Loucy (cell line): ENCODE measurements at regions not wholly inside any gene's neighbourhood (a gene's known extent, or its start where the extent isn't known, plus 50 kb on each side); places are given as distances from the start of the nearest gene placed in this dataset.

Experiments
- H2AFZ ChIP-seq: fragments of 200-600 bp; sonication (generic); 2 replicates; pipeline ENCODE4 v1.6.0; 2016; ENCODE audit warnings: antibody characterized with exemption, mild to moderate bottlenecking, low read length, moderate library complexity
- H3F3A ChIP-seq: fragments of 200-600 bp; 2 replicates; pipeline ENCODE4 v1.6.0; 2016; ENCODE audit warnings: antibody characterized with exemption, low read depth, mild to moderate bottlenecking
- H3K27me3 ChIP-seq: fragments of 200-600 bp; sonication (generic); 2 replicates; pipeline ENCODE4 v1.6.1; 2014; ENCODE audit warnings: low read length, mild to moderate bottlenecking; ENCODE audit not compliant: insufficient read depth, poor library complexity, severe bottlenecking
- H3K36me3 ChIP-seq: fragments of 200-600 bp; sonication (generic); 2 replicates; pipeline ENCODE4 v1.6.1; 2016; ENCODE audit warnings: low read length; ENCODE audit not compliant: insufficient read depth
- H3K4me1 ChIP-seq: fragments of 200-600 bp; sonication (generic); 2 replicates; pipeline ENCODE4 v1.5.1; 2014; ENCODE audit warnings: low read length, mild to moderate bottlenecking; ENCODE audit not compliant: insufficient read depth, poor library complexity, severe bottlenecking
- H3K4me2 ChIP-seq: fragments of 200-600 bp; sonication (generic); 2 replicates; pipeline ENCODE4 v1.6.0; 2014; ENCODE audit warnings: antibody characterized with exemption, low read length, low read depth, mild to moderate bottlenecking; ENCODE audit not compliant: poor library complexity, severe bottlenecking
- H3K4me3 ChIP-seq: fragments of 200-600 bp; sonication (generic); 2 replicates; pipeline ENCODE4 v1.5.1; 2014; ENCODE audit warnings: low read length, mild to moderate bottlenecking, mixed read lengths; ENCODE audit not compliant: poor library complexity, severe bottlenecking
- H3K79me2 ChIP-seq: fragments of 200-600 bp; sonication (generic); 2 replicates; pipeline ENCODE4 v1.6.1; 2014; ENCODE audit warnings: low read length; ENCODE audit not compliant: insufficient read depth
- H3K9ac ChIP-seq: fragments of 200-600 bp; sonication (generic); 2 replicates; pipeline ENCODE4 v1.6.0; 2014; ENCODE audit warnings: mild to moderate bottlenecking, low read depth, low read length, moderate library complexity; ENCODE audit not compliant: poor library complexity, severe bottlenecking
- H3K9me2 ChIP-seq: fragments of 200-600 bp; sonication (generic); replicated peaks from 2 replicates; pipeline ENCODE4 v1.6.1; 2016; ENCODE audit warnings: low read depth, low read length, mixed read lengths
- H3K9me3 ChIP-seq: fragments of 200-600 bp; sonication (generic); 2 replicates; pipeline ENCODE4 v1.6.1; 2014; ENCODE audit warnings: mild to moderate bottlenecking, antibody characterized with exemption, low read length, low read depth; ENCODE audit not compliant: insufficient read depth
- H4K20me1 ChIP-seq: fragments of 200-600 bp; sonication (generic); 2 replicates; pipeline ENCODE4 v1.6.0; 2014; ENCODE audit warnings: antibody characterized with exemption, low read length, mild to moderate bottlenecking; ENCODE audit not compliant: insufficient read depth, poor library complexity, severe bottlenecking
- CTCF ChIP-seq: fragments of 200-600 bp; sonication (generic); conservative IDR thresholded peaks from 2 replicates; pipeline ENCODE4 v1.5.1; 2014; ENCODE audit warnings: mild to moderate bottlenecking, antibody characterized with exemption, low read length
- EZH2phosphoT487 ChIP-seq: fragments of 200-600 bp; IDR thresholded peaks from 2 replicates; pipeline ENCODE4 v1.6.1; 2018; ENCODE audit warnings: antibody characterized with exemption, mild to moderate bottlenecking, moderate library complexity, borderline replicate concordance

DNA sequence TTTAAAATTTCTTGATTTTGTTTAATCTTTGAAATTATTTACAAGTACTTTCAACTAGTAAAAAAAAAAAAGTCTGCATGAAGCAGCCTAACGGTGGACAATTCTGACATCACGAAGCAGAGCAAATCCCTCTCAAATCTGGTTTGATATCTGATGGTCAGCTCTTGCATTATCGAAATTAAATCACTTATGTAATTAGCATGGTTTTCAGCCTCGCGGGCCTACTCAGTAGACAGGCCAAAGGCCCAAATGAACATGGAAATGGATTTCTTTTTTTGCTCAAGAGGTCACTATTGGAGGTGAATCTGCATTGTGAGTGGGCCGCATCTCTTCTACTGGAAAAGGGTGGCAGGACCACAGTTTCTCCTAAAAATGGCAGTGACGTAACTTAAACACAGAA lies 209.8 kb downstream of the NR2F2 start:
- Histone ChIP-seq H3K9me3 (no peaks in the 10 kb centered on the region), H3K9ac (no peak overlapping the region), H3K4me2 (no peak overlapping the region), H3K4me1 (peaks cover 3% of the 10 kb centered on the region), H3K36me3 (no peaks in the 10 kb centered on the region), H3K9me2 (no peaks in the 10 kb centered on the region), H3K4me3 (no peak overlapping the region), H4K20me1 (no peaks in the 10 kb centered on the region), H3K79me2 (no peaks in the 10 kb centered on the region), H3F3A (no peaks in the 10 kb centered on the region), H3K27me3 (no peaks in the 10 kb centered on the region), H2AFZ (no peak overlapping the region)
- TF ChIP-seq CTCF (no peak), EZH2phosphoT487 (no peak)

- Histone ChIP-seq H3K4me3 (no peak overlapping the region), H3K4me2 (no peak overlapping the region), H3K36me3 (no peaks in the 10 kb centered on the region), H3K9ac (no peak overlapping the region), H3K9me2 (no peaks in the 10 kb centered on the region), H3F3A (no peaks in the 10 kb centered on the region), H3K4me1 (peaks cover 3% of the 10 kb centered on the region), H3K79me2 (no peaks in the 10 kb centered on the region), H2AFZ (peak overlapping the region; percentile 37; the same call in 1 of the 2 replicates), H4K20me1 (no peaks in the 10 kb centered on the region), H3K27me3 (no peaks in the 10 kb centered on the region), H3K9me3 (no peaks in the 10 kb centered on the region)
- TF ChIP-seq CTCF (no peak), EZH2phosphoT487 (no peak)
These were observed 211.8 kb downstream of the NR2F2 start for GRCh38 chr15:96542130-96542770.

DNA sequence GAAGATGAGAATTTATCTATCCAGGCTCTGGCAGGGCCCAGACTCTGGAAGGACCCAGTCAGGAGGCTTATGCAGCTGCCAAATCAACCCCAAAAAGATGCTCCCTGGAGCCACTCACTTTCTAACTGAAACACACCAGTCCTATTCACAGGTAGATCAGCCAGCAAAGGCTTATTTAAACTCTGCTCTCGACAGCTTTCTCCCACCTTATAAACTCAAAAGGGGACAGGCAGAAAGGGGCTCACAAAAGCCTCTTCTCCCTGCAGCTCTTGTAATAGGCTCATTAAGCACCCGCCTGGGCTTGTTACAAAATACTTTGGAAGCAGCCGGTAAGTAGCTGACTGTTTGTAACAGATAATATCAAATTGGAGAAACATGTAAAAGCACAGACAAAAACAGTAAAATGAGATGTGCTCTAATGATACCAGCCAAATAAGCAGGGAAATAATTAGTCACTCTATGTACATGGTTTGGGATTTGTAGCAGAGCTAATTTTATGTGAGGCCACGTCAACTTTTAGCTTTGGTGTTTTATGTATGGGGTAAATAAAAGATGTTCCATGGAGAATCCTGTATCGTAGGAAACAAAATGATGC lies 213.8 kb downstream of the NR2F2 start:
- H3K27me3 ChIP-seq: no peaks in the 10 kb centered on the region
- H3K4me2 ChIP-seq: no peak overlapping the region
- H3K9me2 ChIP-seq: no peaks in the 10 kb centered on the region
- no peaks in the 10 kb centered on the region for H3K79me2 ChIP-seq
- H3F3A ChIP-seq: no peaks in the 10 kb centered on the region
- TF ChIP-seq CTCF (no peak), EZH2phosphoT487 (no peak)
- H3K4me1 ChIP-seq: peaks cover 3% of the 10 kb centered on the region
- no peaks in the 10 kb centered on the region for H4K20me1 ChIP-seq
- no peak overlapping the region for H2AFZ ChIP-seq
- no peak overlapping the region for H3K4me3 ChIP-seq
- no peaks in the 10 kb centered on the region for H3K9me3 ChIP-seq
- no peak overlapping the region for H3K9ac ChIP-seq
- no peaks in the 10 kb centered on the region for H3K36me3 ChIP-seq
